ENCODE measurements at regions not wholly inside any gene's neighbourhood (a gene's known extent, or its start where the extent isn't known, plus 50 kb on each side); places are given as distances from the start of the nearest gene placed in this dataset.

DNA sequence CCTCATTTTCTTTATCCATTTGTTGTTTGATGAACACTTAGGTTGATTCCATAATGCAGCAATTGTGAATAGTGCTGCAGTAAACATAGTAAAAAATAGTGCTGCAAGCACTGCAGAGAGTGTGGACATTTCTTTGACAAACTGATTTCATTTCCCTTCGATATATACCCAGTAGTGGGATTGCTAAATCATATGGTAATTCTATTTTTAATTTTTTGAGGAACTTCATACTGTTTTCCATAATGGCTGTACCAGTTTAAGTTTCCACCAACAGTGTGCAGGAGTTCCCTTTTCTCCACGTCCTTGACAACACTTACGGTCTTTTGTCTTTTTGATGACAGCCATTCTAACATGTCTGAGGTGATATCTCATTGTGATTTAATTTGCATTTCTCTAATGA lies 138.2 kb upstream of the PLPPR1 start:
- TF ChIP-seq MYC (IDR thresholded peaks at IDR 0.05; ENCODE audit: insufficient read depth, insufficient read length, insufficient replicate concordance, low read length, severe bottlenecking) (no peak), POLR2AphosphoS5 (IDR thresholded peaks at IDR 0.05; ENCODE audit: low read length) (no peak), ZNF274 (IDR thresholded peaks at IDR 0.05; ENCODE audit: insufficient read depth, insufficient read length) (no peak), RAD21 (IDR thresholded peaks at IDR 0.05; ENCODE audit: insufficient read depth, low read depth, low read length) (no peak), WRNIP1 (IDR thresholded peaks at IDR 0.05; ENCODE audit: borderline replicate concordance, low read depth, low read length) (no peak), SMC3 (IDR thresholded peaks at IDR 0.05; ENCODE audit: borderline replicate concordance, low read length) (no peak), EZH2 (IDR thresholded peaks at IDR 0.05; ENCODE audit: borderline replicate concordance, control insufficient read depth, low read depth, low read length) (no peak), EP300 (IDR thresholded peaks at IDR 0.05; ENCODE audit: borderline replicate concordance in 1 of 2, control insufficient read depth in 1 of 2, low read depth in 2 of 2, low read length in 2 of 2) (no peak), POLR2A (IDR thresholded peaks at IDR 0.05; ENCODE audit: low read depth, low read length) (no peak), ZNF24 (IDR thresholded peaks at IDR 0.05) (no peak), CBX5 (IDR thresholded peaks at IDR 0.05; ENCODE audit: low read depth) (no peak), SRF (IDR thresholded peaks at IDR 0.05; ENCODE audit: low read depth in 2 of 2, low read length in 2 of 2) (no peak)
- TF ChIP-seq, protein P1, sequence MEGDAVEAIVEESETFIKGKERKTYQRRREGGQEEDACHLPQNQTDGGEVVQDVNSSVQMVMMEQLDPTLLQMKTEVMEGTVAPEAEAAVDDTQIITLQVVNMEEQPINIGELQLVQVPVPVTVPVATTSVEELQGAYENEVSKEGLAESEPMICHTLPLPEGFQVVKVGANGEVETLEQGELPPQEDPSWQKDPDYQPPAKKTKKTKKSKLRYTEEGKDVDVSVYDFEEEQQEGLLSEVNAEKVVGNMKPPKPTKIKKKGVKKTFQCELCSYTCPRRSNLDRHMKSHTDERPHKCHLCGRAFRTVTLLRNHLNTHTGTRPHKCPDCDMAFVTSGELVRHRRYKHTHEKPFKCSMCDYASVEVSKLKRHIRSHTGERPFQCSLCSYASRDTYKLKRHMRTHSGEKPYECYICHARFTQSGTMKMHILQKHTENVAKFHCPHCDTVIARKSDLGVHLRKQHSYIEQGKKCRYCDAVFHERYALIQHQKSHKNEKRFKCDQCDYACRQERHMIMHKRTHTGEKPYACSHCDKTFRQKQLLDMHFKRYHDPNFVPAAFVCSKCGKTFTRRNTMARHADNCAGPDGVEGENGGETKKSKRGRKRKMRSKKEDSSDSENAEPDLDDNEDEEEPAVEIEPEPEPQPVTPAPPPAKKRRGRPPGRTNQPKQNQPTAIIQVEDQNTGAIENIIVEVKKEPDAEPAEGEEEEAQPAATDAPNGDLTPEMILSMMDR (IDR thresholded peaks at IDR 0.05 in 2 of 3, conservative IDR thresholded peaks at IDR 0.05 in 1 of 3; ENCODE audit: control insufficient read depth in 2 of 3, extremely low read depth in 1 of 3, insufficient read depth in 1 of 3, low read depth in 3 of 3, low read length in 3 of 3) = no peak
